Neuronal stem cell (in vitro differentiated cells): ENCODE measurements at regions not wholly inside any gene's neighbourhood (a gene's known extent, or its start where the extent isn't known, plus 50 kb on each side); places are given as distances from the start of the nearest gene placed in this dataset.
A peak's percentile ranks its signal among the peaks of the same experiment; 100 is the strongest.

ENCODE experiments used
- DNase-seq: peaks from one replicate; pipeline ENCODE4 v3.0.0-alpha.2; 2013; ENCODE audit warnings: low spot score
- H2AFZ ChIP-seq: one replicate; pipeline ENCODE4 v1.6.1; 2013; ENCODE audit warnings: mild to moderate bottlenecking, low read length, inconsistent platforms
- H2AK5ac ChIP-seq: 2 replicates; pipeline ENCODE4 v1.6.1; 2013; ENCODE audit warnings: low read depth, mild to moderate bottlenecking, inconsistent platforms, low read length, moderate library complexity, mixed read lengths
- H2BK120ac ChIP-seq: 2 replicates; pipeline ENCODE4 v1.6.1; 2013; ENCODE audit warnings: low read depth, mild to moderate bottlenecking, inconsistent platforms, low read length, moderate library complexity, mixed read lengths
- H2BK12ac ChIP-seq: one replicate; pipeline ENCODE4 v1.6.1; 2013; ENCODE audit warnings: low read length, inconsistent platforms
- H2BK15ac ChIP-seq: 2 replicates; pipeline ENCODE4 v1.6.1; 2013; ENCODE audit warnings: mild to moderate bottlenecking, low read length, inconsistent platforms, mixed read lengths
- H2BK5ac ChIP-seq: one replicate; pipeline ENCODE4 v1.6.1; 2013; ENCODE audit warnings: inconsistent platforms, mild to moderate bottlenecking, low read length, moderate library complexity
- H3K14ac ChIP-seq: one replicate; pipeline ENCODE4 v1.6.1; 2013; ENCODE audit warnings: low read length, inconsistent platforms
- H3K18ac ChIP-seq: 2 replicates; pipeline ENCODE4 v1.6.1; 2013; ENCODE audit warnings: low read length, inconsistent platforms
- H3K23ac ChIP-seq: 2 replicates; pipeline ENCODE4 v1.6.1; 2013; ENCODE audit warnings: low read depth, mild to moderate bottlenecking, mixed read lengths, low read length, inconsistent platforms; ENCODE audit not compliant: poor library complexity
- H3K27ac ChIP-seq: replicated peaks from 3 replicates; pipeline ENCODE4 v1.5.1; 2013; ENCODE audit warnings: low read length, inconsistent platforms
- H3K27me3 ChIP-seq, 3 experiments: 2 replicates each; pipeline ENCODE4 v1.6.1; 2013; ENCODE audit warnings: low read length in 3 of 3, mild to moderate bottlenecking in 2 of 3, inconsistent platforms in 1 of 3, low read depth in 1 of 3, mixed read lengths in 1 of 3, moderate library complexity in 1 of 3; ENCODE audit not compliant: control insufficient read depth in 3 of 3, insufficient read depth in 3 of 3
- H3K36me3 ChIP-seq, 2 donors: replicated peaks in 1 of 2; 2 replicates each; pipeline ENCODE4 v1.6.1; 2013; ENCODE audit warnings: low read length in 2 of 2; ENCODE audit not compliant: control insufficient read depth in 2 of 2, insufficient read depth in 2 of 2
- H3K4ac ChIP-seq: 2 replicates; pipeline ENCODE4 v1.6.1; 2013; ENCODE audit warnings: inconsistent platforms, mild to moderate bottlenecking, low read length, moderate library complexity
- H3K4me1 ChIP-seq, 2 donors: 1 replicate in 1 of 2; 2 replicates in 1 of 2; pipeline ENCODE4 v1.6.1; 2013; ENCODE audit warnings: low read length in 2 of 2, low read depth in 1 of 2; ENCODE audit not compliant: control insufficient read depth in 2 of 2, insufficient read depth in 1 of 2
- H3K4me2 ChIP-seq: one replicate; pipeline ENCODE4 v1.6.1; 2013; ENCODE audit warnings: mild to moderate bottlenecking, low read length, inconsistent platforms; ENCODE audit not compliant: insufficient read depth, poor library complexity, severe bottlenecking
- H3K4me3 ChIP-seq, 2 donors: 2 replicates each; pipeline ENCODE4 v1.5.1; 2013; ENCODE audit warnings: low read length in 2 of 2, mild to moderate bottlenecking in 2 of 2, inconsistent platforms in 1 of 2, moderate library complexity in 1 of 2
- H3K79me1 ChIP-seq: one replicate; pipeline ENCODE4 v1.6.1; 2013; ENCODE audit warnings: low read depth, mild to moderate bottlenecking, inconsistent platforms, low read length, moderate library complexity
- H3K9ac ChIP-seq: one replicate; pipeline ENCODE4 v1.6.1; 2013; ENCODE audit warnings: mild to moderate bottlenecking, low read depth, low read length, inconsistent platforms; ENCODE audit not compliant: poor library complexity
- H3K9me3 ChIP-seq, 2 donors: replicated peaks in 1 of 2; 2 replicates each; pipeline versions ENCODE3 to v1.6.1; 2013; ENCODE audit warnings: low read length in 2 of 2, mild to moderate bottlenecking in 2 of 2, inconsistent platforms in 1 of 2, low read depth in 1 of 2, mixed read lengths in 1 of 2, moderate library complexity in 1 of 2; ENCODE audit not compliant: control insufficient read depth in 2 of 2, insufficient read depth in 1 of 2
- H4K8ac ChIP-seq: one replicate; pipeline ENCODE4 v1.6.1; 2013; ENCODE audit warnings: low read depth, mild to moderate bottlenecking, inconsistent platforms, low read length, moderate library complexity
- H4K91ac ChIP-seq: one replicate; pipeline ENCODE4 v1.6.1; 2013; ENCODE audit warnings: low read length, low read depth, mild to moderate bottlenecking, inconsistent platforms; ENCODE audit not compliant: poor library complexity
- WGBS, 2 donors: extraction: QIAGEN DNeasy Blood & Tissue Kit; methylation state at CpG; one replicate each; pipeline ENCODE4 v1.1.7; 2013; ENCODE audit warnings: missing lambda C conversion rate in 2 of 2, mixed read lengths in 1 of 2; ENCODE audit not compliant: insufficient read length in 2 of 2, insufficient replicate concordance in 1 of 2; ENCODE audit errors: extremely low coverage in 2 of 2; 5-methylcytosine and 5-hydroxymethylcytosine counted together

- H3K9me3 ChIP-seq = peaks cover 0 to 7% of the 10 kb centered on the region in 2 donors
- H3K36me3 ChIP-seq = no peaks in the 10 kb centered on the region
- peaks cover 0 to 1% of the 10 kb centered on the region in 2 donors for H3K4me1 ChIP-seq
- H3K4me3 ChIP-seq = no peak overlapping the region
- no peak overlapping the region for H2BK5ac ChIP-seq
- no peak overlapping the region for H3K14ac ChIP-seq
- WGBS, 2 donors = no CpG with 5 or more reads among the region's 3 CpGs
- H2BK120ac ChIP-seq = no peak overlapping the region
- DNase-seq = no peak
- H3K79me1 ChIP-seq = no peaks in the 10 kb centered on the region
- no peak overlapping the region for H3K9ac ChIP-seq
- no peak overlapping the region for H3K4ac ChIP-seq
- no peak overlapping the region for H2BK15ac ChIP-seq
- peak overlapping the region; percentile 64 for H2AFZ ChIP-seq
- H3K18ac ChIP-seq = no peak overlapping the region
- no peak overlapping the region for H2BK12ac ChIP-seq
- no peak overlapping the region for H4K8ac ChIP-seq
- H3K27me3 ChIP-seq = no peaks in the 10 kb centered on the region
- no peak overlapping the region for H3K23ac ChIP-seq
- H3K4me2 ChIP-seq = no peak overlapping the region
- no peak overlapping the region for H2AK5ac ChIP-seq
- no peak overlapping the region for H4K91ac ChIP-seq
- no peak overlapping the region for H3K27ac ChIP-seq
These were observed 130.9 kb upstream of the SERP2 start for GRCh38 chr13:44242766-44243165.

- Histone ChIP-seq H4K91ac (no peak overlapping the region), H2BK5ac (no peak overlapping the region), H3K23ac (no peak overlapping the region), H3K9ac (no peak overlapping the region), H3K14ac (no peak overlapping the region), H3K79me1 (no peaks in the 10 kb centered on the region), H3K4ac (no peak overlapping the region), H3K36me3 (no peaks in the 10 kb centered on the region), H2BK12ac (no peak overlapping the region), H2AK5ac (no peak overlapping the region), H2BK15ac (no peak overlapping the region), H3K4me1 (peaks cover 0 to 1% of the 10 kb centered on the region in 2 donors), H2BK120ac (no peak overlapping the region), H4K8ac (no peak overlapping the region), H3K9me3 (peaks cover 0 to 7% of the 10 kb centered on the region in 2 donors), H3K27me3 (no peaks in the 10 kb centered on the region), H3K4me2 (no peak overlapping the region), H2AFZ (peak overlapping the region; percentile 64), H3K4me3 (no peak overlapping the region), H3K18ac (no peak overlapping the region), H3K27ac (no peak overlapping the region)
- no CpG with 5 or more reads among the region's 11 CpGs for WGBS, 2 donors
- DNase-seq = peak; percentile 15
These were observed 130.3 kb upstream of the SERP2 start for GRCh38 chr13:44243198-44243857.

- DNase-seq = no peak
- Histone ChIP-seq H2BK5ac (no peak overlapping the region), H3K27ac (no peak overlapping the region), H3K79me1 (no peaks in the 10 kb centered on the region), H2AFZ (no peak overlapping the region), H3K4me2 (no peak overlapping the region), H3K36me3 (no peaks in the 10 kb centered on the region), H2BK15ac (no peak overlapping the region), H4K8ac (no peak overlapping the region), H2AK5ac (no peak overlapping the region), H3K9ac (no peak overlapping the region), H3K4ac (no peak overlapping the region), H3K9me3 (peaks cover 0 to 7% of the 10 kb centered on the region in 2 donors), H3K4me1 (peaks cover 0 to 1% of the 10 kb centered on the region in 2 donors), H4K91ac (no peak overlapping the region), H3K23ac (no peak overlapping the region), H2BK12ac (no peak overlapping the region), H3K27me3 (no peaks in the 10 kb centered on the region), H3K4me3 (no peak overlapping the region), H3K14ac (no peak overlapping the region), H3K18ac (no peak overlapping the region), H2BK120ac (no peak overlapping the region)
- WGBS, 2 donors = no CpG with 5 or more reads among the region's 6 CpGs
These were observed 129.3 kb upstream of the SERP2 start for GRCh38 chr13:44244288-44244687.

GRCh38 chr13:44249431-44249836 lies 124.2 kb upstream of the SERP2 start:
- Histone ChIP-seq H2AK5ac (peak overlapping the region; percentile 40), H4K8ac (no peak overlapping the region), H3K4me2 (no peak overlapping the region), H3K9me3 (peaks cover 0 to under 1% of the 10 kb centered on the region in 2 donors), H3K79me1 (no peaks in the 10 kb centered on the region), H2BK120ac (no peak overlapping the region), H3K27ac (no peak overlapping the region), H3K36me3 (no peaks in the 10 kb centered on the region), H2BK15ac (no peak overlapping the region), H3K4me1 (peaks cover 0 to 3% of the 10 kb centered on the region in 2 donors), H2AFZ (peak overlapping the region; percentile 53), H3K4me3 (no peak overlapping the region), H4K91ac (no peak overlapping the region), H2BK12ac (no peak overlapping the region), H2BK5ac (no peak overlapping the region), H3K18ac (peak overlapping the region; percentile 27), H3K9ac (no peak overlapping the region), H3K27me3 (no peaks in the 10 kb centered on the region), H3K14ac (no peak overlapping the region), H3K23ac (no peak overlapping the region), H3K4ac (no peak overlapping the region)
- no CpG with 5 or more reads among the region's 1 CpG for WGBS, 2 donors
- DNase-seq = no peak
